HG03460 (cell line): ENCODE measurements at regions not wholly inside any gene's neighbourhood (a gene's known extent, or its start where the extent isn't known, plus 50 kb on each side); places are given as distances from the start of the nearest gene placed in this dataset.
"Not testable (repeated sequence)": the region's sequence is repeated elsewhere in the genome, so short reads cannot be mapped to it uniquely, and the experiment has no call there.

Source experiments
- ATAC-seq: cut with Tn5 transposase; IDR thresholded peaks from one replicate; pipeline ENCODE4 v1.9.1; 2021; ENCODE audit not compliant: unreplicated experiment

- no peak for ATAC-seq
Measured at GRCh38 chr7:156397249-156397648, 243.3 kb upstream of the RNF32 start.

GRCh38 chr7:156389116-156389692 lies 251.4 kb upstream of the RNF32 start:
- ATAC-seq: no peak

DNA sequence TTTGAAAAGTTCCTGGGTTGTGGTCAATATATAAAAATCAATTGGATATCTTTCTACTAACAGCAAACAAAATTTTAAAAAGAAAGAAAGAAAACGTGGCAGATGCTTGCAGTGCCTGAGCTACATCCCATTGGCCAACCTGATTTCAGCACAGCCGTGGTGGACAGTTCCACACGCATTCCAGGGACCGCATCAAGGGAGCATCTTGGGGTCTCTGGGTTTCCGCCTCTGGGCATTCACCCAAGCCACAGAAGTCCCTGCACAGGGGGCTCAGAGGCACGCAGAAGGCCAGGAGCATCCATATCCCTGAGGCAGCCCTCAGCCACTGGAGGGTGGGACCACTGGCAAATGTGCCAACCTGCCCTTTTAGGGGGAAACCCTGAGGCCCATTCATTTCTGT lies 254.5 kb upstream of the RNF32 start:
- no peak for ATAC-seq

DNA sequence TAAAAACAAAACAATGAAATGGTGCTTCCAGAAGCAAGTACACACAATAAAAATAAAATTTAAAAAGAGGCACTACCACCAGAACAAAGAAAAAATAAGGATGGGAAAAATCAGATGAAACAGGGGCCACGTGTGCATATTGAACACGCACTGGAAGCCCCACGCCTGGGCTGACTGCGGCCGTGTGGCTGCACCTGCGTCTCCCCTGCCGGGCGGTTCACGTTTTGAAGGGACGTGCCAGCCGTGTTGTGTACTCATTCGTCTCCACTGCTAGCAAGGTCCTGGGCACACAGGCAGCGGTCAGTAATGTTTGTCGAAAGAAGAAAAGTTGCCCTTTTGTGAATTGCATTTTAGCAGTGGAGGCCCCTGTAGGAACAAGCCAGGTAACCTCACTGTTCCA lies 255.9 kb upstream of the RNF32 start:
- no peak for ATAC-seq

DNA sequence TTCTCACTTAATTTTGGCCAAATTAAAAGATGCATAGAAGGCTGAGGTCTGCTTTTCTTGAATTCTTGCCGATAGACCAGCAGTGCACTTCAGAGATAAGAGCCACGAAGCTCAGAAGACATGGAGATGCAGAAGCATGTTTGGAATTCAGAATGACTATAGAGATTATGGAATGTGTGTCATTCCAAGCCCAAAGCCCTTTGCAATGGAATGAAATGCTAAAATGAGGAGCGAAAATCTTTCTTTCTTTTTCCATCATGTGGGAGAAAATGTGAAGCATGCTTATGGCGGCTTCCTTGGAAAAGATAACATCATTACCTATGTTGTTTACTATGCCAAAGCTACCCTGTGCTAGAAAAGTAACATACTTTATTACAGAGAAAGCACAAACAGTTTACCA lies 257.0 kb upstream of the RNF32 start:
- ATAC-seq: no peak

GRCh38 chr7:156380261-156380660 lies 260.3 kb upstream of the RNF32 start:
- no peak for ATAC-seq

DNA sequence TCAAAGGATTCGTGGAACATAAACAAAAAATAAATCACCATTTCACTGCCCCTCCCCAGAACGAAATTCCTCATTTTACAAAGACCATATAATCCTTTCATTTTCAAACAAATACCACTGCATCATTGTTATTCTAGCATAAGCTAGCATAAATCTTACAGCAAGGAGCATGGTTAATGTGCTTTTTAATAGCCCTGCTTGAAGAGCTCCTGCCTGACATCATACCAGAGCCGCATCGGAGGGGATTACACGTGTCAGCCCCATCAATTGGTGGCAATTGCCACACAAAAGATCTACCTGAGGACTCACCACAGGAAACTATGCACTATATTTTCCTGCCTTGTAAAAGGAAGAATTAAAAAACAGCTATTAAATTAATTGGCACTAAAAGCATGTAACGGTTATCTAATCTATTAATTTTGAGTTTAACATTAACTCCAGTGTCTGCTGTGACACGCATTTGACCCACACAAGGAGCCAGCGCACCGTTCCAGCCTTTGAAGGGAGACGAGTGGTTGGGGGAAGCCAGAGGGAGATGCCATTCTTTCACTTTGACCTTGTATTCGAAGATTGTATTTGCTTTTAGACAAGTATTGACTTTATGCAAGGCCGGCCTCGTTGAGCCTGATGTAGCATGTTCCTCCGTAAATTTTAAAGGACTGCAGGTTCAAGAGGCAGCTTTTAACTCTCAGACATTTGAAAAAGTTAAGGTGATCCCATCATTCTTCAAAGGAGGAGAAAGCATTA lies 261.1 kb upstream of the RNF32 start:
- ATAC-seq: no peak

DNA sequence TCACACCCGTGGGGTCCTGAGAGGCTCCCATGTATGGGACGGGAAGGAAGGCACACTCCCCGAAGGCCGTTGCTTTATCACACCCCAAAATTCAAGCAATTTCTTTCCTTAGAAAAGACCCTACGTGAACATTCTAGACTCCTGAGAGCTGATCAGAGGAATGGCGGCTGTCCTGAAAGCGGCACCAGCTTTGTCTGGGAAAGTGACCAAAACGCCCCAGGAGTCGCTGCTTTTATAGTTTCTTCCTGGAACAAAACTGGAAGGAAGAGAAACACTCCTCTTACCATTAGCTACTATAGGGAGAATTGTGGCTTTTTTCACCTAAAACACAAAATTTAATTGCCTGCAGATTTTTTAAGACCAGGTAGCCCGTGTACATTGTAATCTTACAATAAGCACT lies 261.8 kb upstream of the RNF32 start:
- ATAC-seq: no peak

DNA sequence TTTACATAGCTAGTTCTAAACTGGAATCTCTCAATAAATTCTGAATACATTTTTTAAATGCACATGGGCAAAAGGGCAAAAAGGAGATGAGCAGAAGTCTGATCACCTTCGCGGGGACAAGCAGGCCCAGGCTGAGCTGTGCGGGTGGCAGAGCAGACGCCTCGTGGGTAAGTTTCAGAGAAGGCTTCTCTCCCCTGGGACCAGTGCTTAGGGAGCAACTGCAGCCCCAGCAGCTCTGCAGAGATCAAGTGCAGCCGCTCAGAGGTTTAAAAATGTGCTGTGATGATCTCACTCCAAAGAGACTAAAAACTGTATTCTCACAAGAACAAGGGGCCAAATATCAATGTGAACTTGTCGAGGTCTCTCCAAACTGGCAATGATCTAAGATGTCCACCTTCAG lies 264.3 kb upstream of the RNF32 start:
- no peak for ATAC-seq

DNA sequence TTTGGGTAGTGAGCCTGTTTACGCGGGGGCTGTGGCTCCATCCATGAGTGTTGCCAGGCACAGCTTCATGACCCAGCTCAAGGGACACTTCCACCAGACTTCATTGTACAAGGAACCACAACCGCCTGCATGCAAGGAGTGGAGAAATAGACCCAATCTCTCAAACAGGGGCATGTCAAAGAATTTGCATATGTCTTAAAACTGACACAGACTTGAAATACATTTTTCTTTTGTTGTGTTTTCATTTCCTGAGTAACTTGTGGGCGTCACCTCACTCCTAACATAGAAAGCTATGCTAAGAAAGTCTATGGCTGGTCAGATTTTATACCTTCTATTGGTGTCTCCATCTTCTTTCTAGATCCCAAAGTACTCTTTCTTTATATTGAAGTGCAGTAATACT lies 266.2 kb upstream of the RNF32 start:
- ATAC-seq: no peak

- not testable (repeated sequence) for ATAC-seq
Measured at GRCh38 chr7:156369929-156370328, 270.6 kb upstream of the RNF32 start.

DNA sequence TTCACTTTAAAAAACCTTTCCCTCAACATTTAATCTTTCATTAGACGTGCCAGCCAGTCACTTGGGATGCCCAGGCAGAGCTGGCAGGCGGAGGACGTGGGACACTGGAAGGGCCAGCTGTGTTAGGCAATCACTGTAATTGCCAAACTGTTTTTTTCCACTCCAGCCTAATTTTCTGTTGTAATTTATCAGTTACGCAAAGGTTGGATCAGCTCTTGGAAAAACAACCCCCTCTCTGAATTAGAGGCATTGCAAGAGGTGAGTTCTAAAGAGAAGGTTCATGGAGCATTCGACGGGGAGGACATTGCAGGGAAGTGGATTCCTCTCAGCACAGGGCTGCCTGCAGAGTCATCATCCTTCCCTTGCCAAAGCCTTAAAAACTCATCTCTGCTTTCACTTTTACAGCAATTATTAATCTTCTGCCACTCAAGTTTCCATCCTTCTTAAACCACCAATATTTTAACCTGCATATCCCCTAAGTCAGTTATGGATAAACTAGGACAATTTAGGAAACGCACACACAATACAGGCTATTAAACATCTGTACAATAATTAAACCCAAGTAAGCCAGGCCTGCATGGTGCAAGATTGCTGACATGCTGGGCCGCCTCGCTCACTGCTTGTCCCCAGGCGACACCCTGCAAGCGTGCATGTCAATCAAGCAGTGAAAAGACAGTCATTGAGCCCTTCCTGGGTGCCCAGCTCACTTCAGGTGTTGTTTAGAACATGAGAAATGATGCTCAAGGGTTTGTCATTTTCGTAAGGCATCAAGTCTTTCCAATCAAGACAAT lies 272.3 kb upstream of the RNF32 start:
- no peak for ATAC-seq

DNA sequence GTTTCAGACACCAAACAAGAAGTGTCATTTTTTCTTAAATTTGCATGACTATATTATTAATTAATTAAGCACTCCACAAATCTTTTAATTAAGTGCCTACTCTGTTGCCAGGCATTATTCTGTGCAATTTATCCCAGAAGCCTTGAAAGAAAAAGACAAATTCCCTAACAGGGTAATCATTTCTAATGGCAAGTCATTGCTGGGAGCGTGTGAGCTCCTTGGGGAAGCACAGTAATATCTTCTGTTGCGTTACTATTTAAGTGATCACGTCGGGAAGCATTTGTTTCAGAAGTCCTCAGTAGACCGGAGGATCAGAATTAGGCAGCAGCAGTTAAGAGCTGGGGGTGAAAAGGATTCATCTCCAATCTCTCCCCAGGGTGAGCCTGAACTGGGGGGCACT lies 276.8 kb upstream of the RNF32 start:
- no peak for ATAC-seq

DNA sequence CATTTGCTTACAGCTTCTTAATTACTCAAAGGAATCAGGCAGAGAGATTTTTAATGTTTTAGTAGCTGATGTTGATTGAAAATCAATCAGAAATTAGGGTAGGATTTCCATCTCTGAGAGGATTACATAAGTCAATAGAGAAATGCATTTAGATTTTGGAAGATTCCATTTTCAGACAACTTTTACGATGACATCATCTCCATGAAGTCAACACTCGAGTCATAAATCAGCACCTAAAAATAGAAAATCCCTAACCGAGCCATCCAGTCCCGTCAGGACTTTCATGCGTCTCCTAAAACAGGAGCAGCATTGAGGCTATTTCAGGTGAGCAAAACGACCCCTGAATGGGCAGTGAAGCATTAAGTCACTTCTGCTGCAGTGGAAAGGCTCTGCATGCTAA lies 279.7 kb upstream of the RNF32 start:
- ATAC-seq: no peak

GRCh38 chr7:156356551-156356950 lies 284.0 kb upstream of the RNF32 start:
- ATAC-seq: no peak

DNA sequence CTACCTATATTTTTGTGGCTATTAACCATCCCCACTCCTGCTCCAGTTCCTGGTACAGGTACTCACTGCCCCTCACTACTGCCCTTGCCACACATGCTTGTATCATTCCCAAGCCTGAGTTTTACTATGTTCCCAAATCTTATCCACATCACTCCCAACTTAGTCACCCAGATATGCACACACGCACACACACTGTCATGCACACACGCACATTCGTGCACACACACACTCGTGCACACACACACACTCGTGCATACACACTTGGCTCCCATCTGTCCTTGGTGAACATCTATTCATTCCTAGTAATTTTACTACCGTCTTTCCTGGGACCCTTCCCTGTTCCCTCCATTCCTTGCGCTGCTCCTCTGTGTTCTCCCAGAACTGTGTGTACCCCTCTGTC lies 287.2 kb upstream of the RNF32 start:
- no peak for ATAC-seq

- not testable (repeated sequence) for ATAC-seq
Measured at GRCh38 chr7:156347703-156348248, 292.8 kb upstream of the RNF32 start.

GRCh38 chr7:156347132-156347531 lies 293.4 kb upstream of the RNF32 start:
- no peak for ATAC-seq

DNA sequence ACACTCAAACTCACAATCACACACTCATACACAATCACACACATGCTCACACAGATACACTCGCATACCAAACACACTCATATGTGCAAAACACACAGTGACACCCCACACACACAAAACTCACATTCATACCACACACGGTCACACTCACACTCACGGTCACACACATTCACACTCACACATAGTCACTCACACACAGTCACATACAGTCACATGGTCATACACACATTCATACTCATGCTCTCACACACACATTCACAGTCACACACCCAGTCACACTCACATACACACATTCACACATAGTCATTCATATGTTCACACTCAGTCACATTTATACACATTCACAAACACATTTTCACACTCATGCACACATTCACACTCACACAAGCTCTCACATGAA lies 296.0 kb upstream of the RNF32 start:
- ATAC-seq: no peak

DNA sequence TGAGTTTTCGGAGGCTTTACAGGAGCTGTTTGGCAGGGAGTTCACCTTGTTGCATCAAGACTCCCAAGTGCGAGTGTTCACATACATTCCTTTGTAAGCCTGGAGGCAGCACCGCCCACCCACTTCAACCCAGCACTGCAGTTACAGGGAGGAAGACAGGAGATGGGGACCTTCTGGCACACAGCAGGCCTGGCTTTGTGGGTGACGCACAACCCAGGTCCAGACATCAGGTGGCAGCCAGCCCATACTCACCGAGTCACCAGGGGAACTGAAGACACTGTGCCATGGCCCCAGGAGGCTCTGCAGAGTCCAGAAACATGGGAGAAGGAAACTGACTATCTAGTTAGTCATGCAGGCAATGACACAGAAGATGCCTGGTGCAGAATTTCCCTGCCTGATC lies 305.9 kb upstream of the RNF32 start:
- ATAC-seq: no peak

DNA sequence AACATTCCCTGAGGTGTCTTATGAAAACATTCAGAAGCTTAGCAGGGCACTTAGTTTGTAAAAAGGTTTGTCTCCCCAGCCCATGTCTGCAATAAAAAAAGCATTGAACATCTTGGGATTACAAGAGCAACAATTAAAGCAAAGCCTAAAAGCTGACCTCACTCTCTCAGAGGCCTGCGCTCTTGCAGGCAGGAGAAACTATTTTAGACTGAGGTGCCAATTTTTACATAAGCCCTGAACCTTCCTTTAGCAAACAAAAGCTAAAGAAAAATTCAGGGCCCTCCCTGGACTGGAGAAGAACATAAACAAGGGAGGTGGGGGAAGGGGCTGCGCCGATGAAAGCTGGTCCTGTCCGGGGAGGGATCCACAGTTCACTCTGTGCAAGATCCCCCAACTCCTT lies 312.7 kb upstream of the RNF32 start:
- ATAC-seq: no peak

GRCh38 chr7:156327474-156327873 lies 313.1 kb upstream of the RNF32 start:
- ATAC-seq: no peak
